ENCODE measurements at regions not wholly inside any gene's neighbourhood (a gene's known extent, or its start where the extent isn't known, plus 50 kb on each side); places are given as distances from the start of the nearest gene placed in this dataset.
A peak's percentile ranks its signal among the peaks of the same experiment; 100 is the strongest.

- Histone ChIP-seq H2AFZ (ENCODE audit: low read depth, low read length, severe bottlenecking) (no peak overlapping the region), H3K27me3 (ENCODE audit: low read length) (no peaks in the 10 kb centered on the region), H3K79me2 (ENCODE audit: insufficient read depth, low read length) (no peaks in the 10 kb centered on the region), H3K4me3 (ENCODE audit: insufficient read depth, low read length, poor library complexity, severe bottlenecking) (no peak overlapping the region), H3K9me3 (ENCODE audit: insufficient read depth, low read length) (peaks cover 8% of the 10 kb centered on the region; the same call in 1 of the 2 replicates), H3K27ac (ENCODE audit: low read depth, low read length) (no peak overlapping the region), H4K20me1 (ENCODE audit: low read depth, low read length) (no peaks in the 10 kb centered on the region), H3K9ac (ENCODE audit: low read length) (no peak overlapping the region), H3K36me3 (ENCODE audit: low read length) (0 out of 2 replicates have a peak, but pooled peaks cover 3% of the 10 kb centered on the region), H3K4me2 (ENCODE audit: low read depth, low read length, poor library complexity, severe bottlenecking) (no peak overlapping the region), H3K9me2 (replicated peaks; ENCODE audit: insufficient read depth, low read length) (no peaks in the 10 kb centered on the region), H3F3A (ENCODE audit: insufficient read depth) (no peaks in the 10 kb centered on the region)
- no peak for TF ChIP-seq EZH2phosphoT487 (conservative IDR thresholded peaks at IDR 0.05; ENCODE audit: low read length)
- TF ChIP-seq, protein P1, sequence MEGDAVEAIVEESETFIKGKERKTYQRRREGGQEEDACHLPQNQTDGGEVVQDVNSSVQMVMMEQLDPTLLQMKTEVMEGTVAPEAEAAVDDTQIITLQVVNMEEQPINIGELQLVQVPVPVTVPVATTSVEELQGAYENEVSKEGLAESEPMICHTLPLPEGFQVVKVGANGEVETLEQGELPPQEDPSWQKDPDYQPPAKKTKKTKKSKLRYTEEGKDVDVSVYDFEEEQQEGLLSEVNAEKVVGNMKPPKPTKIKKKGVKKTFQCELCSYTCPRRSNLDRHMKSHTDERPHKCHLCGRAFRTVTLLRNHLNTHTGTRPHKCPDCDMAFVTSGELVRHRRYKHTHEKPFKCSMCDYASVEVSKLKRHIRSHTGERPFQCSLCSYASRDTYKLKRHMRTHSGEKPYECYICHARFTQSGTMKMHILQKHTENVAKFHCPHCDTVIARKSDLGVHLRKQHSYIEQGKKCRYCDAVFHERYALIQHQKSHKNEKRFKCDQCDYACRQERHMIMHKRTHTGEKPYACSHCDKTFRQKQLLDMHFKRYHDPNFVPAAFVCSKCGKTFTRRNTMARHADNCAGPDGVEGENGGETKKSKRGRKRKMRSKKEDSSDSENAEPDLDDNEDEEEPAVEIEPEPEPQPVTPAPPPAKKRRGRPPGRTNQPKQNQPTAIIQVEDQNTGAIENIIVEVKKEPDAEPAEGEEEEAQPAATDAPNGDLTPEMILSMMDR (IDR thresholded peaks at IDR 0.05; ENCODE audit: insufficient read depth, low read length, poor library complexity, severe bottlenecking) = no peak
Observed at GRCh38 chr13:65508745-65509144, 1721.4 kb downstream of the PCDH9 start.

- no peaks in the 10 kb centered on the region for H3K9me2 ChIP-seq (replicated peaks; ENCODE audit: insufficient read depth, low read length)
- H2AFZ ChIP-seq (ENCODE audit: low read depth, low read length, severe bottlenecking) = no peak overlapping the region
- no peaks in the 10 kb centered on the region for H3F3A ChIP-seq (ENCODE audit: insufficient read depth)
- H4K20me1 ChIP-seq (ENCODE audit: low read depth, low read length) = no peaks in the 10 kb centered on the region
- no peaks in the 10 kb centered on the region for H3K79me2 ChIP-seq (ENCODE audit: insufficient read depth, low read length)
- TF ChIP-seq EZH2phosphoT487 (conservative IDR thresholded peaks at IDR 0.05; ENCODE audit: low read length) = no peak
- TF ChIP-seq, protein P1 (IDR thresholded peaks at IDR 0.05; ENCODE audit: insufficient read depth, low read length, poor library complexity, severe bottlenecking) = no peak
- no peak overlapping the region for H3K9ac ChIP-seq (ENCODE audit: low read length)
- H3K4me3 ChIP-seq (ENCODE audit: insufficient read depth, low read length, poor library complexity, severe bottlenecking) = no peak overlapping the region
- H3K9me3 ChIP-seq (ENCODE audit: insufficient read depth, low read length) = peaks cover 8% of the 10 kb centered on the region; the same call in 1 of the 2 replicates
- H3K27ac ChIP-seq (ENCODE audit: low read depth, low read length) = no peak overlapping the region
- 0 out of 2 replicates have a peak, but pooled peaks cover 3% of the 10 kb centered on the region for H3K36me3 ChIP-seq (ENCODE audit: low read length)
- H3K4me2 ChIP-seq (ENCODE audit: low read depth, low read length, poor library complexity, severe bottlenecking) = no peak overlapping the region
- H3K27me3 ChIP-seq (ENCODE audit: low read length) = no peaks in the 10 kb centered on the region
Observed at GRCh38 chr13:65508338-65508737, 1721.8 kb downstream of the PCDH9 start.

DNA sequence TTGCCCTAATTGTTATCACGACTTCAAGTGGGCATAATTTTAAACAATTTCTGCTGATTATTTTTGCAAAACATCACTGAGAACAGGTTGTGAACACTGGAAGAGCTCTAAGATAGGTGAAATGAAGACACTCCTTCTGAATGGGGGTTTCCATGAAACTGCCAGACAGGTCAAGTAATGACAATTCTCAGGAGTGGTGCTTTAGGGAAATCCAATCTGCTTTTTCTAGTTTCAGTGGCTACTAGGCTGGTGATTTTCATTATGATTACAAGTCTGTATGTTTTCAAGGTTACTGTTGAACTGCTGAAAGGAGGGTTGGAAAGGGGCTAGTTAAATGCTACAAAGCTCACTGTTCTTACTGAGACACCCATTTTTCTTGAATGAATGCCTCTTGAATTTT, 1724.2 kb downstream of the PCDH9 start:
- Histone ChIP-seq H3K27me3 (ENCODE audit: low read length) (no peaks in the 10 kb centered on the region), H3K9ac (ENCODE audit: low read length) (no peak overlapping the region), H3K36me3 (ENCODE audit: low read length) (no peaks in the 10 kb centered on the region), H2AFZ (ENCODE audit: low read depth, low read length, severe bottlenecking) (peak overlapping the region; percentile 33), H3K79me2 (ENCODE audit: insufficient read depth, low read length) (no peaks in the 10 kb centered on the region), H3K9me3 (ENCODE audit: insufficient read depth, low read length) (peaks cover 8% of the 10 kb centered on the region; the same call in 1 of the 2 replicates), H4K20me1 (ENCODE audit: low read depth, low read length) (no peaks in the 10 kb centered on the region), H3K9me2 (replicated peaks; ENCODE audit: insufficient read depth, low read length) (no peaks in the 10 kb centered on the region), H3K4me2 (ENCODE audit: low read depth, low read length, poor library complexity, severe bottlenecking) (no peak overlapping the region), H3K27ac (ENCODE audit: low read depth, low read length) (no peak overlapping the region), H3F3A (ENCODE audit: insufficient read depth) (no peaks in the 10 kb centered on the region), H3K4me3 (ENCODE audit: insufficient read depth, low read length, poor library complexity, severe bottlenecking) (no peak overlapping the region)
- TF ChIP-seq EZH2phosphoT487 (conservative IDR thresholded peaks at IDR 0.05; ENCODE audit: low read length) = no peak

- Histone ChIP-seq H4K20me1 (ENCODE audit: low read depth, low read length) (no peaks in the 10 kb centered on the region), H3K36me3 (ENCODE audit: low read length) (no peaks in the 10 kb centered on the region), H3K27me3 (ENCODE audit: low read length) (no peaks in the 10 kb centered on the region), H3K4me3 (ENCODE audit: insufficient read depth, low read length, poor library complexity, severe bottlenecking) (peak overlapping the region; percentile 13), H3K9ac (ENCODE audit: low read length) (no peak overlapping the region), H3K79me2 (ENCODE audit: insufficient read depth, low read length) (no peaks in the 10 kb centered on the region), H3F3A (ENCODE audit: insufficient read depth) (no peaks in the 10 kb centered on the region), H3K27ac (ENCODE audit: low read depth, low read length) (no peak overlapping the region), H2AFZ (ENCODE audit: low read depth, low read length, severe bottlenecking) (peak overlapping the region; percentile 43), H3K4me2 (ENCODE audit: low read depth, low read length, poor library complexity, severe bottlenecking) (no peak overlapping the region), H3K9me3 (ENCODE audit: insufficient read depth, low read length) (peaks cover 8% of the 10 kb centered on the region; the same call in 1 of the 2 replicates), H3K9me2 (replicated peaks; ENCODE audit: insufficient read depth, low read length) (no peaks in the 10 kb centered on the region)
- TF ChIP-seq, protein P1 (IDR thresholded peaks at IDR 0.05; ENCODE audit: insufficient read depth, low read length, poor library complexity, severe bottlenecking) = no peak
- no peak for TF ChIP-seq EZH2phosphoT487 (conservative IDR thresholded peaks at IDR 0.05; ENCODE audit: low read length)
Observed at GRCh38 chr13:65504213-65504612, 1725.9 kb downstream of the PCDH9 start.

Data from SU-DHL-6 (cell line).